HL-60 (cell line): ENCODE measurements at regions not wholly inside any gene's neighbourhood (a gene's known extent, or its start where the extent isn't known, plus 50 kb on each side); places are given as distances from the start of the nearest gene placed in this dataset.

Experiments used
- DNase-seq, 2 experiments: peaks; one replicate each; pipeline ENCODE4 v3.0.0-alpha.2; 2010 to 2020; ENCODE audit warnings: low read depth in 1 of 2, low spot score in 1 of 2
- H3K27ac ChIP-seq: fragments of 250-450 bp; sonication (Bioruptor Pico); replicated peaks from 2 replicates; pipeline ENCODE4 v1.5.1; 2020; ENCODE audit warnings: mild to moderate bottlenecking, moderate library complexity
- H3K27me3 ChIP-seq: fragments of 250-450 bp; sonication (Bioruptor Pico); 2 replicates; pipeline ENCODE4 v1.5.1; 2021; ENCODE audit warnings: mild to moderate bottlenecking, moderate library complexity; ENCODE audit not compliant: insufficient read depth, poor library complexity, severe bottlenecking
- H3K4me3 ChIP-seq: replicated peaks from 2 replicates; pipeline ENCODE4 v1.5.1; 2011; ENCODE audit warnings: mild to moderate bottlenecking, control low read depth, low read length; ENCODE audit not compliant: insufficient read depth
- GABPA ChIP-seq: IDR thresholded peaks from 2 replicates; pipeline ENCODE4 v1.6.1; 2012; ENCODE audit warnings: low read depth
- POLR2AphosphoS5 ChIP-seq: IDR thresholded peaks from 2 replicates; pipeline ENCODE4 v1.6.1; 2012; ENCODE audit warnings: low read depth
- REST ChIP-seq: IDR thresholded peaks from 2 replicates; pipeline ENCODE4 v1.6.1; 2012; ENCODE audit warnings: low read depth; ENCODE audit not compliant: insufficient replicate concordance
- SPI1 ChIP-seq: IDR thresholded peaks from 2 replicates; pipeline ENCODE4 v1.6.1; 2012; ENCODE audit warnings: low read depth, mild to moderate bottlenecking, borderline replicate concordance
- TF ChIP-seq, protein P1 (sequence below): IDR thresholded peaks from one replicate; pipeline ENCODE4 v1.5.1; 2011; ENCODE audit warnings: low read length, control low read depth, inconsistent platforms; ENCODE audit not compliant: insufficient read depth

GRCh38 chr11:70816156-70816678 lies 417.9 kb downstream of the CTTN start:
- TF ChIP-seq GABPA (no peak), REST (no peak), POLR2AphosphoS5 (no peak), SPI1 (no peak)
- TF ChIP-seq, protein P1, sequence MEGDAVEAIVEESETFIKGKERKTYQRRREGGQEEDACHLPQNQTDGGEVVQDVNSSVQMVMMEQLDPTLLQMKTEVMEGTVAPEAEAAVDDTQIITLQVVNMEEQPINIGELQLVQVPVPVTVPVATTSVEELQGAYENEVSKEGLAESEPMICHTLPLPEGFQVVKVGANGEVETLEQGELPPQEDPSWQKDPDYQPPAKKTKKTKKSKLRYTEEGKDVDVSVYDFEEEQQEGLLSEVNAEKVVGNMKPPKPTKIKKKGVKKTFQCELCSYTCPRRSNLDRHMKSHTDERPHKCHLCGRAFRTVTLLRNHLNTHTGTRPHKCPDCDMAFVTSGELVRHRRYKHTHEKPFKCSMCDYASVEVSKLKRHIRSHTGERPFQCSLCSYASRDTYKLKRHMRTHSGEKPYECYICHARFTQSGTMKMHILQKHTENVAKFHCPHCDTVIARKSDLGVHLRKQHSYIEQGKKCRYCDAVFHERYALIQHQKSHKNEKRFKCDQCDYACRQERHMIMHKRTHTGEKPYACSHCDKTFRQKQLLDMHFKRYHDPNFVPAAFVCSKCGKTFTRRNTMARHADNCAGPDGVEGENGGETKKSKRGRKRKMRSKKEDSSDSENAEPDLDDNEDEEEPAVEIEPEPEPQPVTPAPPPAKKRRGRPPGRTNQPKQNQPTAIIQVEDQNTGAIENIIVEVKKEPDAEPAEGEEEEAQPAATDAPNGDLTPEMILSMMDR: no peak
- H3K27me3 ChIP-seq: no peaks in the 10 kb centered on the region
- no peak overlapping the region for H3K27ac ChIP-seq
- DNase-seq: no peak
- H3K4me3 ChIP-seq: no peak overlapping the region

- H3K27ac ChIP-seq: no peak overlapping the region
- TF ChIP-seq SPI1 (no peak), GABPA (no peak), POLR2AphosphoS5 (no peak), REST (no peak)
- TF ChIP-seq, protein P1: no peak
- no peak overlapping the region for H3K4me3 ChIP-seq
- no peaks in the 10 kb centered on the region for H3K27me3 ChIP-seq
- DNase-seq: no peak
These were observed 420.0 kb downstream of the CTTN start for GRCh38 chr11:70818351-70818750.

DNA sequence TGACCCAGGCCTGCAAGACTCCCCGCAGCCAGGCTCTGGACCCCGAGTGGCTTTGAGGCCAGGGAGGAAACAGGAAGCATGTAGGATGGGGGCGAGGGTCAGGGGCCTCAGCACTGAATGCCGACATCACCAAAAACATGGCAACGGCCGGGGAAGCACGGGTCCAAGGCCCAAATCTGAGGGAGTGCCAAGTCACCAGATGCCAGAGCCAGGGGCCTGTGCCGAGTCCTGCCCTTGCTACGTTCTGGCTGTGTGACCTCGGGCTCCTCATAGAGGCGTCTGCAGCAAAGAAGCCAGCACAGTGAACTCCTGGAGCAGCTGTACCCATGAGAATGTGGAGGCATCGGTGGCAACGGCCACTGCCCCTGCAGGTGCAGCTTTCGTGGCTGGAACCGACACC lies 420.7 kb downstream of the CTTN start:
- H3K27ac ChIP-seq: no peak overlapping the region
- no peak for DNase-seq
- no peaks in the 10 kb centered on the region for H3K27me3 ChIP-seq
- TF ChIP-seq, protein P1: no peak
- TF ChIP-seq REST: no peak
- no peak overlapping the region for H3K4me3 ChIP-seq
